ENCODE measurements at regions not wholly inside any gene's neighbourhood (a gene's known extent, or its start where the extent isn't known, plus 50 kb on each side); places are given as distances from the start of the nearest gene placed in this dataset.
"Not testable (repeated sequence)": the region's sequence is repeated elsewhere in the genome, so short reads cannot be mapped to it uniquely, and the experiment has no call there.

- DNase-seq (ENCODE audit: low read depth), result no peak
Measured at GRCh38 chr13:33340631-33341030, 55.1 kb upstream of the STARD13 start.

GRCh38 chr13:33341861-33342452 lies 56.4 kb upstream of the STARD13 start:
- no peak for DNase-seq (ENCODE audit: low read depth)

GRCh38 chr13:33345842-33346241 lies 60.3 kb upstream of the STARD13 start:
- no peak for DNase-seq (ENCODE audit: low read depth)

- DNase-seq (ENCODE audit: low read depth), result no peak
Measured at GRCh38 chr13:33347861-33348260, 62.3 kb upstream of the STARD13 start.

GRCh38 chr13:33348366-33348765 lies 62.8 kb upstream of the STARD13 start:
- DNase-seq (ENCODE audit: low read depth), result no peak

DNA sequence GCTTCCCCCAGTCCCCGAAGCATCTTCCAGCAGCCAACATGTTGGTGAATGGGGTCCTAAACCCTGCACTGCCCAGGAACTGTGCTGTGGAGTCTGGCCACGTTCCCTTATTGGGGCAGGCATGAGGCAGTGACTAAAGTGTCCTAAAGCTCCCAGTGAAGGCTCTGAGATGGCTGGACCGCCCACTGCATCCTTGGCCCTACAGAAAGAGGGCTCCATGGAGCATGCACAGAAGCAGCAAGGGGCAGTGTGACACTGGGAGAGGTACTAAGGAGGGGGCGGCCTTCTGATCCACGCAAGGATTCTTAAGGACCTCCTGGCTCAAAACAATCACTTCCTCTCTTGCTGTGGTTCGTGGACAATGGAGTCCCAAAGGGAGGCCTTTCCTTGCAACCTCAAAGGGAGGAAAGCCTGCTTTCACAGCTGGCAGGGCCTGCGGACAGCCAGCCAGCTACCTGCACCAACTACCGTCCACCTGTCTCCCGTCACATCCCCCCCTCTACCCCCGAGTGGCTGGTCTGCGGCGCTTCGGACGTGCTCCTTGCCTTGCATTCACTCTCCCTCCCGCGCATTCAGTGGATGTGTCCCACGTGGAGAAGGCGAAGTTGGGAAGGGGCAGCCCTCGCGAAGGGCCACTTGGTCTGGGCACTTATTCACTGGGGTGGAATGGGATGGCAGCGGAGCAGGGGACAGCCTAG lies 63.9 kb upstream of the STARD13 start:
- no peak for DNase-seq (ENCODE audit: low read depth)

GRCh38 chr13:33349986-33350826 lies 64.7 kb upstream of the STARD13 start:
- no peak for DNase-seq (ENCODE audit: low read depth)

- DNase-seq (ENCODE audit: low read depth), result no peak
Measured at GRCh38 chr13:33351319-33351718, 65.8 kb upstream of the STARD13 start.

- no peak for DNase-seq (ENCODE audit: low read depth)
Measured at GRCh38 chr13:33352041-33352440, 66.5 kb upstream of the STARD13 start.

DNA sequence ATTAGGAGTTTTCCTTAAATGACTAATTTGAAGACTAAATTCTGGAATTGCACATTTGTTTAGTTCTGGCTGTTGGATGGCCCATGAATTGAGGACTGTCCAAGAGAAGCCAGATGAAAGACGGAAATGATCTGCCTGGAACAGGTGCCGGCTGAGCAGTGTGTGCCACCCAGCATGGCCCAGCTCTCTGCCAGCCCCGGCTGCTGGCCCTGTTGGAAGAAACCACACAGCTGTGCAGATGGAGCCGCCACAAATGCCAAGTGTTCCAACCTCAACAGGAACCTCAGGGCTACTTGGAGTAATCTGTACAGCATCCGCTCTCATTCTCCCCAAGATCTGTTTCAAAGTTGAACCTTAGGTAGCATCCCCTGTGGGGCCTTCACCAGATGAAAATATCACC lies 67.0 kb upstream of the STARD13 start:
- DNase-seq (ENCODE audit: low read depth), result no peak

- DNase-seq (ENCODE audit: low read depth), result no peak
Measured at GRCh38 chr13:33353210-33353609, 67.7 kb upstream of the STARD13 start.

GRCh38 chr13:33353646-33354045 lies 68.1 kb upstream of the STARD13 start:
- no peak for DNase-seq (ENCODE audit: low read depth)

DNA sequence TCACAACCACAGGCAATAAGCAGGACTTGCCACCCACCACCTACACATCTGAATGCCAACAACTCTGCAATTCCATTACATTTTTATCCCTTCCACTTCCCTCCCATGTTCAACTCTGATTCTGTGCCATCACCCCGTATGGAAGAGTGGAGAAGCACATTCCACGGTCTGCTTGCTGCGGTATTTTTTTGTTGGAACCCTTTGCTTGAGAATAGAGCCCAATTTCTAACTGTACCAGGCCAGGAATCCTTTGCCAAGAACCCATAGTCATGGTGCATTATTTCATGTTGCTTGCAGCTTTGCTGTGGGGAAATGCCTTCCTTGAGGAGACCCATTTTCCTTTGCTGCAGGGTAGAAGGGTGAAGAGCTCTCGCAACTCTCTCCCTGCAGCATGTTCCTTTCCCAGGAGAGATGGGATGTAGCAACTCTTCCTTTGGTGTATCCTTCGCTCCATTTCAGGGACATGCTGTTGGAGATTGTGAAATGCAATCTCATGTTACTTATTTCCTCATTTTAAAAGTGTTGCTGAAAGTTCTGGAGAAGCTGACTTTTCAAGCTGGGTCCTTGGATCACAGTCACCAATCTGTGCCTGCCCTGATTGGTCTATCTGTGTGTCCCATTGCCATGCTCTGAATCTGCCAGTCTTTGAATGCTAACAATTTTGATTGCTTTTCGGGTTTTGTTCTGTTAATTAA lies 69.8 kb upstream of the STARD13 start:
- DNase-seq (ENCODE audit: low read depth), result no peak

- DNase-seq (ENCODE audit: low read depth), result not testable (repeated sequence)
Measured at GRCh38 chr13:33358076-33358475, 72.5 kb upstream of the STARD13 start.

DNA sequence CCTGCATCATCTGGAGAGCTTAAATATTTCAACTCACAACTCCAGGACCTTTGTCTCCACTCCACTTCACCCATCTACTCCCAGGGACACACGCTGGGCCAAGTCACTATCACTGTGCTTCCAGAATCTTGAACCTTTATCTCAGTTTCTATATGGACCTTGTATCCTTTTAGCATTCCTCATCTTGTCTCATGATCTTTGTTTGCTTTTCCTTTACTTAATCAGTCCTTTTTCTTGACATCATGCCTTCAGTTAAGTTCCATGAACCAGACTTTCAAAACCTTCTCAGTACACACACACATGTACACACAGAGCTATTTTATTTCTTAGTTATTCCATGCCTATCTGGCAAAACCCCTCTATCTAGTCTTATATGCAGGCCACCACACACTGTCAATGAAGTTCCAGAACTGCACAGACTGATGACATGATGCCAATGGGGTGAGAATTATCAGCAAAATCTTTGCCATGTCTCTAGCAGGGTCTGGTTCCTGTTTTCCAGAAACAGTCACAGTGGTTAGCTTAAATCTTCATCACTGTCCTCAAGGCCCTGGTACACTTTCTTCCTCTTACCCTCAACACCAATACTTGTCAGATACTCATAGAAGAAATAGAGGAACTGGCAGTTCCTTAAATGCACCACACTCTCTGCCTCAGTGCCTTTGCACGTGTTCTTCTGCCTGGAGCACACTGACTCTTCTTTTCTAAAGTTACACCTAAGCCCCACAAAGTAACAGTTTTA lies 77.6 kb upstream of the STARD13 start:
- no peak for DNase-seq (ENCODE audit: low read depth)

GRCh38 chr13:33364192-33364591 lies 78.6 kb upstream of the STARD13 start:
- no peak for DNase-seq (ENCODE audit: low read depth)

DNA sequence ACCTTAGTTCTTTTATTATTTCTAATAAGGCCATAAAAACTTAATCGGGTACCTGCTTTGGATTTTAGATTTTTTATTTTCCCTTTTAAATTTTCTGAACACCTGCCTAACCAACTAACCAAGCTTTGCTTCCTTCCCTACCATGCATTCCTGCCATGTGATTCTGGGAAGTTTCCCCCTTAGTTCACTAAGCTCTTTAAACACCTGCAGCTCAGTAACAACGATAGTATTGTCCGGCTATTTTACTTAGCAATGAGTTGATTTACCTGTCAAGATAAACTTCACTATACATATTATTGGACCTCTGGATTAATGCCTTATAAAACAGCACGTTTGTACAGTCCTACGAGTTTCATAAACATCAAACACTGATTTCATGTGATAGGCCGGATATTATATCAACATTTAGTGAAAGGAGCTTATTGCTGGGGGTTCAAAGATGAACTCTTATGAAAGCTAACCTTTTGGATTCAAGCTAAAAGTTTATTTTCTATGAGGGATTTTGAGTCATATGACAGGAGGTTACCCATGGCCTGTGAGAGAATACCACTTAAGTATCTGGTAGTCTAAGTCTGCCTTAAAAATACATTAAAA lies 81.0 kb upstream of the STARD13 start:
- no peak for DNase-seq (ENCODE audit: low read depth)

DNA sequence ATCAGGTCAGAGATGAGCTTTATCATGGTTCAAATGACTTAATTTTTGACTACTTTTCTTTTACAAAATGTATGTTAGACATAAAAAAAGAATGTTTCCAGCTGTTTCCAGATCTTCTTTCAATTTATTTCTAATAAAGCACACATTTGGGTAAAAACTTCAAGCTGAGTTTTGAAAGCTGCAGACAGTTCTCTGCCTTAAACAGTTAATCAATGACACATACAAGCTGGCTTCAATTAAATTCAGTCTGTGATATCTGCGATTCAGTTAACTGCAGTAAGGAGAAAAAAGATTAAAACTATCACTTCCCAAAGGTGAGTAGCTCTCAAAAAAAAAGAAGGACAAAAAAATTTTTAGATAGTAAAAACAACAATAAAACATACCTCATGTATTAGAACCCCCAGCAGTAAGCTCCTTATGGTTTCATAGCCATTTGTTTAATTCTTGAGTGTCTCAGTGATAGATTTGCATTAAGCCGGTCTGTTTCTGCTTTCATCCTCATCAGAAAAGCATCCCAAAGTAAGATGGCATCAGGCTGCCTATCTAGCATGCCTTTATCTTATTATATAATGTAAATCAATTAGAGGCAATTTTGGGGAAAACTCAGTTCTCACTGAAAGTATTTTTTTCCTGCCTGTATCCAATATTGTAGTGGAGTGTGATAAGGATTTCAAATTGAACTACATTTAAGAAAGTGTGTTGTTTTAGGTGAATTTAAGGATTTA lies 81.8 kb upstream of the STARD13 start:
- no peak for DNase-seq (ENCODE audit: low read depth)

GRCh38 chr13:33367926-33368325 lies 82.4 kb upstream of the STARD13 start:
- no peak for DNase-seq (ENCODE audit: low read depth)

DNA sequence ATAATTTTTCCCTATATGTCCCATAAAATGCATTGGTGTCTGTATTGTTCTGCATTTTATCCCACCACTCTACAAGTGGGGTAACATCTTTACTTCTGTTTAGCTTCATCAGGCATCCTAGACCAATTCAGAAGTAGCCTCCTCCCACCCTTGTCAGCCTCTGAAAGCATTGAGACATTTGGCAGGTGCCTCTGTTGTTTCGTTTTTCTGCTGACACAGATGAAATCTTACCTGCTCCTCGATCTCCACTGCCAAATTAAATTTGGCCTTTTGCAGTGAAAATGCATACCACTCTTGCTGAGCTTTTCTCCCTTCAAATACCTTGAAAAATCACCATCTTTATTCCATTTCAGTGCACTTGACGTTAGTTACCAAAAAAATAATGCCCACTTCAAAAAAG lies 83.5 kb upstream of the STARD13 start:
- no peak for DNase-seq (ENCODE audit: low read depth)
